NB4 (cell line): ENCODE measurements at regions not wholly inside any gene's neighbourhood (a gene's known extent, or its start where the extent isn't known, plus 50 kb on each side); places are given as distances from the start of the nearest gene placed in this dataset.

ENCODE experiments used
- DNase-seq: peaks from one replicate; pipeline ENCODE4 v3.0.0; 2010; ENCODE audit warnings: low read depth
- H3K4me3 ChIP-seq: one replicate; pipeline ENCODE4 v1.5.1; 2011; ENCODE audit warnings: mild to moderate bottlenecking, low read depth, low read length, moderate library complexity
- MYC ChIP-seq: IDR thresholded peaks from 2 replicates; pipeline ENCODE4 v1.6.1; 2011; ENCODE audit warnings: low read depth, low read length
- POLR2A ChIP-seq: IDR thresholded peaks from 2 replicates; pipeline ENCODE4 v1.6.1; 2011; ENCODE audit warnings: mild to moderate bottlenecking; ENCODE audit not compliant: insufficient read length; ENCODE audit errors: extremely low read depth
- TF ChIP-seq, protein P1 (sequence below): IDR thresholded peaks from one replicate; pipeline ENCODE4 v1.5.1; 2012; ENCODE audit warnings: low read depth, low read length
- TF ChIP-seq, protein P2 (sequence below): IDR thresholded peaks from 2 replicates; pipeline ENCODE4 v1.6.1; 2011; ENCODE audit warnings: low read depth, low read length

DNA sequence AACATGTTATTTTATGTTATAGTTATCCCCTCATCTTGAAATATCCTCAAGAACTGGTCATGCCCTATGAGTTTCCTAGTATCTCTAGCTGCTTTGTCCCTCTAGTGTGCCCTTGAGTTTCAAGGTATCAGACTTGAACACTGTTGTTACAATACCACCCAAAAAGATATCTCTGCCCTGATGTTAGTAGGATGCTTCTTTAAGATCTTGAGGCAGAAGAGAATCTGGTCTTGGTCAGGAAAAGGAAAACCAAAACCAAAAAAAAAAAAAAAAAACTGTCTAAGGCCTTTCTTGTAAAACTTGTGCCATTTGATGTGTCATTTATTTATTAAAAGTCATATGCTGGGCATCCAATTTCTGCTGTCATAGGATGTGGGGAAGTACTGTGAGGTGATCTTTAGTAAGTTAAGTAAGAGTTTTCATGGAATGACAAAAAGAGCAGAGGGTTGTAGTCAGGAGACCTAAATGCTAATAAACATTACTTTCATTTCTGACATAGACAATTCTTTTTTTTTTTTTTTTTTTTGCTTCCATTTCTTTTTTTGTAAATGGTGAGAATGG lies 229.7 kb downstream of the NECTIN3 start:
- H3K4me3 ChIP-seq: no peak overlapping the region

DNA sequence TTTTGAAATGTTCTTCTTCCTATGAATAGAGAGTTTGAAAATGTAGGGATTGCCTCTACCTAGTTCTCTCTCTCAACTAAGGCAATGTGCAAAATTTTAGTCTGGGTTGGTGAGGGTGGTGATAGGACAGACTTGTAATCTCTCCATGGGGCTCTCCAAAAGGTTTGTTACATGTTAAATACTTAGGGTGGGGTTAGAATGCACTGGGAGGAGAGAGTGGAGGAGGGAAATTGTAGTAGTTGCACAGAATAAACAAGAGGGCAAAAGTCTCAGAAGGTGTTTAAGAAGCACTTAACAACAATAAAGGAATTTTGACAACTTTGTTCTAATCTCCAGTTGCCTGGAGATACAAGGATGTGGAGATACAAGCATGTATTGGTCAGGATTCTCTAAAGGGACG lies 230.4 kb downstream of the NECTIN3 start:
- no peak overlapping the region for H3K4me3 ChIP-seq
- TF ChIP-seq, protein P1, sequence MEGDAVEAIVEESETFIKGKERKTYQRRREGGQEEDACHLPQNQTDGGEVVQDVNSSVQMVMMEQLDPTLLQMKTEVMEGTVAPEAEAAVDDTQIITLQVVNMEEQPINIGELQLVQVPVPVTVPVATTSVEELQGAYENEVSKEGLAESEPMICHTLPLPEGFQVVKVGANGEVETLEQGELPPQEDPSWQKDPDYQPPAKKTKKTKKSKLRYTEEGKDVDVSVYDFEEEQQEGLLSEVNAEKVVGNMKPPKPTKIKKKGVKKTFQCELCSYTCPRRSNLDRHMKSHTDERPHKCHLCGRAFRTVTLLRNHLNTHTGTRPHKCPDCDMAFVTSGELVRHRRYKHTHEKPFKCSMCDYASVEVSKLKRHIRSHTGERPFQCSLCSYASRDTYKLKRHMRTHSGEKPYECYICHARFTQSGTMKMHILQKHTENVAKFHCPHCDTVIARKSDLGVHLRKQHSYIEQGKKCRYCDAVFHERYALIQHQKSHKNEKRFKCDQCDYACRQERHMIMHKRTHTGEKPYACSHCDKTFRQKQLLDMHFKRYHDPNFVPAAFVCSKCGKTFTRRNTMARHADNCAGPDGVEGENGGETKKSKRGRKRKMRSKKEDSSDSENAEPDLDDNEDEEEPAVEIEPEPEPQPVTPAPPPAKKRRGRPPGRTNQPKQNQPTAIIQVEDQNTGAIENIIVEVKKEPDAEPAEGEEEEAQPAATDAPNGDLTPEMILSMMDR: no peak
- TF ChIP-seq, protein P2, sequence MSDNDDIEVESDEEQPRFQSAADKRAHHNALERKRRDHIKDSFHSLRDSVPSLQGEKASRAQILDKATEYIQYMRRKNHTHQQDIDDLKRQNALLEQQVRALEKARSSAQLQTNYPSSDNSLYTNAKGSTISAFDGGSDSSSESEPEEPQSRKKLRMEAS: no peak
- TF ChIP-seq POLR2A: no peak
- TF ChIP-seq MYC: no peak
- DNase-seq: no peak

More for the DNA sequence above, 229.7 kb downstream of the NECTIN3 start:
- DNase-seq: no peak
- TF ChIP-seq MYC (no peak), POLR2A (no peak)
- TF ChIP-seq, protein P1: no peak
- TF ChIP-seq, protein P2: no peak

DNA sequence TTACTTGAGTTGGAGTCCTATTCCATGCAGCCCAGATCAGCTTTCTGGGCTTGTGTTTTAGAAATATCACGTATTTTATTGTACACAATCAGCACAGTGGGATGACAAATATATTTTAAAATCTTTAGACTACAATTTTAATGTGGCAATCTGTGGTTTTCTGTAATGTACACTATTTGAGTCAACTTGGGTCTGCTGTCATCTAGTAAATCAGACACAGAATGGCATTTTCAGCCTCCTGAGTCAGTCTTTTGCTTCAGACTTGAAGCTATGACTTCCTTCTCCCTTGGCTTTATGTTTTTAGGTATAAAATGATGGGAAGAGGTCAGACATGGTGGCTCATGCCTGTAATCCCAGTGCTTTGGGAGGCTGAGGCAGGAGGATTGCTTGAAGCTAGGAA lies 232.1 kb downstream of the NECTIN3 start:
- H3K4me3 ChIP-seq: no peak overlapping the region
- TF ChIP-seq MYC (no peak), POLR2A (no peak)
- TF ChIP-seq, protein P2: no peak
- TF ChIP-seq, protein P1: no peak
- no peak for DNase-seq

DNA sequence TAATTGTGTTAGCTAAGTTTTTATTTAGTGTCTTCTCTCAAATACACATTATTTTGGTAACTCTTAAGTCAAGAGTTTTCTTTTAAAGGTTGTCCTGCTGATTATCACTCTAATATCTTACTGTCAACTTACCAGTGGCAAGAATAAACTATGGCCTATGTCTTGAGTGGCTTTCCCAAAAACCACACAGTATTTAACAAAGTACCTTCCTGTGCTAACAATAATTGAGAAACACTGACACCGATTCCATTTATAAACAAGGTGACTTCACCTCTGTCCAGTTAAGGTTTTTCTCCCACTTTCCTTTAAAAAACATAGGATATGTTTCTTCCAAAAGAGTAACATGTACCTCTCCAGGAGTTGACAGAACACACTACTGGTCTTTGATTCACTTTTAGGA lies 234.3 kb upstream of the CD96 start:
- DNase-seq: no peak
- TF ChIP-seq POLR2A: no peak
- TF ChIP-seq, protein P1: no peak
- TF ChIP-seq, protein P2: no peak
- TF ChIP-seq MYC: no peak
- no peak overlapping the region for H3K4me3 ChIP-seq

DNA sequence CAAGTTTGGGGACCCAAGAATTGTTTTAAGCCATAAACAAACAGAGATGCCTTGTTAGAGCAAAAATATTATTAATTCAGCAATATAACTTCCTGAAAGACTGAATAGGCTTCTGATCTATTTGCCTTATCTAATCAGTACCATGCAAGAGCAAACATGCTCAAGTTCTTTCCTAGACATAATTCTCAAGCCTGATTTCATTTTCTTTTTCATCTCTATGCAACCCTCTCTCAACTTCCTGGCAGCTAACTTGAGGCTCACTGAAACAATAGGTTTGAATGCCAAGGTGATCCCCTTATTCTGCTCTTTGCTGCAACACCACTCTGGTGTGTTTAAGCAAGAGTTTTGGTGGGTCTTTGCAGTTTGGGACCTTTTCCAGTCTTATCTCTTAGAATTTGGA lies 230.9 kb upstream of the CD96 start:
- no peak for DNase-seq
- TF ChIP-seq MYC: no peak
- no peak for TF ChIP-seq POLR2A
- TF ChIP-seq, protein P2: no peak
- TF ChIP-seq, protein P1: no peak
- no peak overlapping the region for H3K4me3 ChIP-seq
